ENCODE measurements at regions not wholly inside any gene's neighbourhood (a gene's known extent, or its start where the extent isn't known, plus 50 kb on each side); places are given as distances from the start of the nearest gene placed in this dataset.
"Not testable (repeated sequence)": the region's sequence is repeated elsewhere in the genome, so short reads cannot be mapped to it uniquely, and the experiment has no call there.

- no peak for DNase-seq
Measured at GRCh38 chr4:96455045-96455720, 615.3 kb downstream of the PDHA2 start.

- DNase-seq = not testable (repeated sequence)
Measured at GRCh38 chr4:96458031-96458430, 618.1 kb downstream of the PDHA2 start.

GRCh38 chr4:96459105-96459504 lies 619.2 kb downstream of the PDHA2 start:
- no peak for DNase-seq

- no peak for DNase-seq
Measured at GRCh38 chr4:96465834-96466233, 625.9 kb downstream of the PDHA2 start.

- no peak for DNase-seq
Measured at GRCh38 chr4:96471956-96472867, 632.3 kb downstream of the PDHA2 start.

- DNase-seq = no peak
Measured at GRCh38 chr4:96473246-96473645, 633.4 kb downstream of the PDHA2 start.

GRCh38 chr4:96483308-96484030 lies 643.6 kb downstream of the PDHA2 start:
- DNase-seq = no peak

- DNase-seq = no peak
Measured at GRCh38 chr4:96486563-96486962, 646.7 kb downstream of the PDHA2 start.

- DNase-seq = no peak
Measured at GRCh38 chr4:96497621-96498020, 657.7 kb downstream of the PDHA2 start.

- DNase-seq = no peak
Measured at GRCh38 chr4:96504386-96504785, 664.5 kb downstream of the PDHA2 start.

GRCh38 chr4:96509039-96509741 lies 669.3 kb downstream of the PDHA2 start:
- DNase-seq = no peak

- DNase-seq = no peak
Measured at GRCh38 chr4:96519291-96519690, 679.4 kb downstream of the PDHA2 start.

- DNase-seq = no peak
Measured at GRCh38 chr4:96521046-96521536, 681.2 kb downstream of the PDHA2 start.

- no peak for DNase-seq
Measured at GRCh38 chr4:96523611-96524010, 683.7 kb downstream of the PDHA2 start.

- DNase-seq = no peak
Measured at GRCh38 chr4:96524311-96524875, 684.5 kb downstream of the PDHA2 start.

- no peak for DNase-seq
Measured at GRCh38 chr4:96525898-96526297, 686.0 kb downstream of the PDHA2 start.

GRCh38 chr4:96526625-96527024 lies 686.7 kb downstream of the PDHA2 start:
- no peak for DNase-seq

- no peak for DNase-seq
Measured at GRCh38 chr4:96531836-96532235, 691.9 kb downstream of the PDHA2 start.

- no peak for DNase-seq
Measured at GRCh38 chr4:96543346-96543745, 703.5 kb downstream of the PDHA2 start.

- no peak for DNase-seq
Measured at GRCh38 chr4:96558466-96558865, 718.6 kb downstream of the PDHA2 start.

- DNase-seq = no peak
Measured at GRCh38 chr4:96566755-96567154, 726.9 kb downstream of the PDHA2 start.

GRCh38 chr4:96585304-96585703 lies 745.4 kb downstream of the PDHA2 start:
- DNase-seq = no peak
